Stomach (tissue), 8 donors: ENCODE measurements at regions not wholly inside any gene's neighbourhood (a gene's known extent, or its start where the extent isn't known, plus 50 kb on each side); places are given as distances from the start of the nearest gene placed in this dataset.

Experiments used
- DNase-seq, 2 donors: peaks; one replicate each; pipeline versions ENCODE4 v3.0.0 to v3.0.0-alpha.2; 2013 to 2019
- H3K27ac ChIP-seq, 5 donors: fragments of 200-600 bp in 4 of 5; sonication (generic) in 4 of 5; one replicate each; pipeline ENCODE4 v1.5.1; 2013 to 2019; ENCODE audit warnings: mild to moderate bottlenecking in 1 of 5, moderate library complexity in 1 of 5
- H3K27me3 ChIP-seq, 3 donors: fragments of 200-600 bp; sonication (generic); one replicate each; pipeline ENCODE4 v1.5.1; 2017 to 2019; ENCODE audit warnings: mixed run types in 1 of 3
- H3K36me3 ChIP-seq, 4 donors: fragments of 200-600 bp; sonication (generic); 1 replicate in 3 of 4; 2 replicates in 1 of 4; pipeline ENCODE4 v1.5.1; 2016 to 2019
- H3K4me1 ChIP-seq, 4 donors: fragments of 200-600 bp; sonication (generic); one replicate each; pipeline ENCODE4 v1.5.1; 2016 to 2019
- H3K4me3 ChIP-seq, 4 donors: fragments of 200-600 bp; sonication (generic) in 3 of 4; one replicate each; pipeline ENCODE4 v1.5.1; 2016 to 2019; ENCODE audit warnings: mild to moderate bottlenecking in 1 of 4
- H3K9me3 ChIP-seq, 4 donors: fragments of 200-600 bp; sonication (generic); one replicate each; pipeline ENCODE4 v1.5.1; 2016 to 2019
- CTCF ChIP-seq, 7 experiments: fragments of 450-650 bp in 4 of 7; fragments of 200-600 bp in 3 of 7; sonication (generic) in 3 of 7; IDR thresholded peaks; one replicate each; pipeline ENCODE4 v1.5.1; 2016 to 2019; ENCODE audit warnings: antibody characterized with exemption in 7 of 7, control low read depth in 2 of 7, mild to moderate bottlenecking in 1 of 7
- EP300 ChIP-seq: sonication (generic); formaldehyde crosslinking; IDR thresholded peaks from one replicate; pipeline ENCODE4 v1.6.1; 2017; ENCODE audit warnings: antibody characterized with exemption
- POLR2A ChIP-seq, 4 donors: fragments of 450-650 bp; IDR thresholded peaks; one replicate each; pipeline ENCODE4 v1.6.1; 2016; ENCODE audit warnings: antibody characterized with exemption in 4 of 4, control low read depth in 2 of 4, mild to moderate bottlenecking in 1 of 4, moderate library complexity in 1 of 4
- POLR2AphosphoS5 ChIP-seq, 3 donors: sonication (generic); formaldehyde crosslinking; IDR thresholded peaks; one replicate each; pipeline ENCODE4 v1.6.1; 2016; ENCODE audit warnings: antibody characterized with exemption in 3 of 3
- WGBS, 5 donors: extraction: QIAGEN DNeasy Blood & Tissue Kit in 3 of 5; methylation state at CpG; one replicate each; pipeline versions ENCODE4 v1.1.5 to v1.1.7; 2013 to 2018; 5-methylcytosine and 5-hydroxymethylcytosine counted together
- intact Hi-C: fragments of 100-400 bp; cut with DNase I; formaldehyde crosslinking; loops from one replicate; pipeline ENCODE4 v1.15.1; 2023; ENCODE audit warnings: low total_unique reads
- donor health status: healthy with polysubstance abuse.
- donor health status: Bipolar disorder and iron deficiency.
- donor health status: healthy.

- TF ChIP-seq CTCF (IDR thresholded peaks at IDR 0.05) (no peak), POLR2A (IDR thresholded peaks at IDR 0.05) (no peak), POLR2AphosphoS5 (IDR thresholded peaks at IDR 0.05) (no peak), EP300 (no peak)
- 82 to 90% (median 88%) methylated on average over 7 to 8 of the region's 8 CpGs for WGBS, 5 donors
- Histone ChIP-seq H3K27ac (no peak overlapping the region), H3K9me3 (no peaks in the 10 kb centered on the region), H3K4me3 (no peak overlapping the region), H3K36me3 (no peaks in the 10 kb centered on the region), H3K4me1 (peaks cover 5 to 17% (median 11%) of the 10 kb centered on the region in 4 donors), H3K27me3 (no peaks in the 10 kb centered on the region)
- intact Hi-C loops: no loop called here
- DNase-seq: no peak
Measured at GRCh38 chr7:45975847-45976484, 54.9 kb upstream of the IGFBP3 start.

- WGBS, 5 donors: 27 to 59% (median 43%) methylated on average over 1 of the region's 1 CpG
- H3K9me3 ChIP-seq: no peaks in the 10 kb centered on the region
Measured at GRCh38 chr7:45975367-45975766, 54.3 kb upstream of the IGFBP3 start.

GRCh38 chr7:45974540-45975360 is 53.7 kb upstream of the IGFBP3 start:
- WGBS, 5 donors: 86 to 94% (median 90%) methylated on average over 12 of the region's 12 CpGs
- intact Hi-C loops: no loop called here

More at GRCh38 chr7:45975367-45975766, 54.3 kb upstream of the IGFBP3 start:
- Histone ChIP-seq H3K27me3 (no peaks in the 10 kb centered on the region), H3K27ac (no peak overlapping the region), H3K36me3 (no peaks in the 10 kb centered on the region), H3K4me1 (peaks cover 5 to 17% (median 11%) of the 10 kb centered on the region in 4 donors), H3K4me3 (no peak overlapping the region)
- no peak for TF ChIP-seq POLR2A (IDR thresholded peaks at IDR 0.05)
- no peak for TF ChIP-seq POLR2AphosphoS5 (IDR thresholded peaks at IDR 0.05)
- no peak for TF ChIP-seq EP300
- TF ChIP-seq CTCF (IDR thresholded peaks at IDR 0.05): no peak
- no peak for DNase-seq
- intact Hi-C loops: no loop called here

More at GRCh38 chr7:45974540-45975360, 53.7 kb upstream of the IGFBP3 start:
- TF ChIP-seq POLR2A (IDR thresholded peaks at IDR 0.05) (no peak), EP300 (no peak), POLR2AphosphoS5 (IDR thresholded peaks at IDR 0.05) (no peak), CTCF (IDR thresholded peaks at IDR 0.05) (no peak)
- H3K36me3 ChIP-seq: no peaks in the 10 kb centered on the region
- no peaks in the 10 kb centered on the region for H3K27me3 ChIP-seq
- H3K9me3 ChIP-seq: no peaks in the 10 kb centered on the region
- peaks cover 5 to 17% (median 11%) of the 10 kb centered on the region in 4 donors for H3K4me1 ChIP-seq
- no peak for DNase-seq
- no peak overlapping the region for H3K4me3 ChIP-seq
- H3K27ac ChIP-seq: no peak overlapping the region
